Osteoblast (primary cell): ENCODE measurements at regions not wholly inside any gene's neighbourhood (a gene's known extent, or its start where the extent isn't known, plus 50 kb on each side); places are given as distances from the start of the nearest gene placed in this dataset.
"Not testable (repeated sequence)": the region's sequence is repeated elsewhere in the genome, so short reads cannot be mapped to it uniquely, and the experiment has no call there.

Experiments
- DNase-seq: peaks from one replicate; pipeline ENCODE4 v3.0.0; 2011; ENCODE audit warnings: low spot score, mixed read lengths; ENCODE audit not compliant: insufficient read length; ENCODE audit errors: missing footprints
- H2AFZ ChIP-seq: 2 replicates; pipeline ENCODE4 v1.6.0; 2011; ENCODE audit warnings: mild to moderate bottlenecking, low read length
- H3K27ac ChIP-seq: 2 replicates; pipeline ENCODE4 v1.5.1; 2011; ENCODE audit warnings: mild to moderate bottlenecking, low read depth, low read length, moderate library complexity
- H3K27me3 ChIP-seq: 2 replicates; pipeline ENCODE4 v1.6.0; 2012; ENCODE audit warnings: mild to moderate bottlenecking, control low read depth, inconsistent platforms, low read length, moderate library complexity; ENCODE audit not compliant: insufficient read depth
- H3K36me3 ChIP-seq: 2 replicates; pipeline ENCODE4 v1.5.1; 2011; ENCODE audit warnings: mild to moderate bottlenecking, low read length, control low read depth, moderate library complexity; ENCODE audit not compliant: insufficient read depth
- H3K4me1 ChIP-seq: 2 replicates; pipeline ENCODE4 v1.5.1; 2011; ENCODE audit warnings: mild to moderate bottlenecking, low read length, control low read depth, moderate library complexity; ENCODE audit not compliant: insufficient read depth
- H3K4me2 ChIP-seq: 2 replicates; pipeline ENCODE4 v1.6.0; 2011; ENCODE audit warnings: mild to moderate bottlenecking, low read length; ENCODE audit not compliant: insufficient read depth
- H3K4me3 ChIP-seq: fragments of 200-600 bp; sonication (generic); 3 replicates; pipeline ENCODE4 v1.5.1; 2012; ENCODE audit warnings: mild to moderate bottlenecking, low read length, inconsistent platforms; ENCODE audit not compliant: insufficient read depth
- H3K79me2 ChIP-seq: 2 replicates; pipeline ENCODE4 v1.6.0; 2012; ENCODE audit warnings: mild to moderate bottlenecking, low read length, control low read depth, inconsistent platforms; ENCODE audit not compliant: insufficient read depth
- H3K9me3 ChIP-seq: 2 replicates; pipeline ENCODE4 v1.5.1; 2011; ENCODE audit warnings: low read depth, low read length, control low read depth
- H4K20me1 ChIP-seq: 2 replicates; pipeline ENCODE4 v1.6.0; 2012; ENCODE audit warnings: mild to moderate bottlenecking, low read length, control low read depth; ENCODE audit not compliant: insufficient read depth
- TF ChIP-seq, protein P1 (sequence below): IDR thresholded peaks from 2 replicates; pipeline ENCODE4 v1.5.1; 2011; ENCODE audit warnings: mild to moderate bottlenecking, low read depth, low read length, moderate library complexity; ENCODE audit errors: extremely low read depth

GRCh38 chr20:23295934-23296333 is 54.7 kb upstream of the NXT1 start:
- H3K4me1 ChIP-seq, result no peaks in the 10 kb centered on the region
- H3K27me3 ChIP-seq, result peaks cover 35% of the 10 kb centered on the region
- H3K4me3 ChIP-seq, result no peak overlapping the region
- no peaks in the 10 kb centered on the region for H3K9me3 ChIP-seq
- DNase-seq, result no peak
- no peaks in the 10 kb centered on the region for H3K79me2 ChIP-seq
- no peaks in the 10 kb centered on the region for H3K36me3 ChIP-seq
- no peak overlapping the region for H2AFZ ChIP-seq
- TF ChIP-seq, protein P1, sequence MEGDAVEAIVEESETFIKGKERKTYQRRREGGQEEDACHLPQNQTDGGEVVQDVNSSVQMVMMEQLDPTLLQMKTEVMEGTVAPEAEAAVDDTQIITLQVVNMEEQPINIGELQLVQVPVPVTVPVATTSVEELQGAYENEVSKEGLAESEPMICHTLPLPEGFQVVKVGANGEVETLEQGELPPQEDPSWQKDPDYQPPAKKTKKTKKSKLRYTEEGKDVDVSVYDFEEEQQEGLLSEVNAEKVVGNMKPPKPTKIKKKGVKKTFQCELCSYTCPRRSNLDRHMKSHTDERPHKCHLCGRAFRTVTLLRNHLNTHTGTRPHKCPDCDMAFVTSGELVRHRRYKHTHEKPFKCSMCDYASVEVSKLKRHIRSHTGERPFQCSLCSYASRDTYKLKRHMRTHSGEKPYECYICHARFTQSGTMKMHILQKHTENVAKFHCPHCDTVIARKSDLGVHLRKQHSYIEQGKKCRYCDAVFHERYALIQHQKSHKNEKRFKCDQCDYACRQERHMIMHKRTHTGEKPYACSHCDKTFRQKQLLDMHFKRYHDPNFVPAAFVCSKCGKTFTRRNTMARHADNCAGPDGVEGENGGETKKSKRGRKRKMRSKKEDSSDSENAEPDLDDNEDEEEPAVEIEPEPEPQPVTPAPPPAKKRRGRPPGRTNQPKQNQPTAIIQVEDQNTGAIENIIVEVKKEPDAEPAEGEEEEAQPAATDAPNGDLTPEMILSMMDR, result no peak
- H3K4me2 ChIP-seq, result no peak overlapping the region
- no peaks in the 10 kb centered on the region for H4K20me1 ChIP-seq
- no peak overlapping the region for H3K27ac ChIP-seq

DNA sequence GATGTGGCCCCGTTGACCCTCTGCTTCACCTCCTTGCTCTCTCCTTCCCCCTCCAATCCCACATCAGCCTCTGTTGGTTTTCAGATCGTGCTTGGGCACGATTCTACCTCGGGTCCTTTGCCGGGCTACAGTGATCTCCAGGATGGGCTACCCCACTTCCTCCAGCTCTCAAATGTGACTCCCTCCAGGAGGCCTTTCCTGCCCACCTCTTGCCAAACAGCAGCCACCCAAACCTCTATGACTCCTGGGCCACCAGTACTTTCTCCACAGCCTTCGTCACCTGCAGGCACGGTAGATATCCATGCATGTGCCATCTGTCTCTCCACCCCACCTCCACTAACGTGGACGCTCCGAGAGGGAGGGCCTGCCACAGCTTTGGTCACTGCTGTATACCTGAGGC is 55.9 kb upstream of the NXT1 start:
- H3K79me2 ChIP-seq, result no peaks in the 10 kb centered on the region
- peaks cover 41% of the 10 kb centered on the region for H3K27me3 ChIP-seq
- H3K36me3 ChIP-seq, result no peaks in the 10 kb centered on the region
- H3K4me2 ChIP-seq, result no peak overlapping the region
- no peaks in the 10 kb centered on the region for H3K9me3 ChIP-seq
- no peak for DNase-seq
- H4K20me1 ChIP-seq, result no peaks in the 10 kb centered on the region
- no peak overlapping the region for H2AFZ ChIP-seq
- H3K4me3 ChIP-seq, result no peak overlapping the region
- H3K4me1 ChIP-seq, result no peaks in the 10 kb centered on the region
- no peak overlapping the region for H3K27ac ChIP-seq
- TF ChIP-seq, protein P1, result no peak

DNA sequence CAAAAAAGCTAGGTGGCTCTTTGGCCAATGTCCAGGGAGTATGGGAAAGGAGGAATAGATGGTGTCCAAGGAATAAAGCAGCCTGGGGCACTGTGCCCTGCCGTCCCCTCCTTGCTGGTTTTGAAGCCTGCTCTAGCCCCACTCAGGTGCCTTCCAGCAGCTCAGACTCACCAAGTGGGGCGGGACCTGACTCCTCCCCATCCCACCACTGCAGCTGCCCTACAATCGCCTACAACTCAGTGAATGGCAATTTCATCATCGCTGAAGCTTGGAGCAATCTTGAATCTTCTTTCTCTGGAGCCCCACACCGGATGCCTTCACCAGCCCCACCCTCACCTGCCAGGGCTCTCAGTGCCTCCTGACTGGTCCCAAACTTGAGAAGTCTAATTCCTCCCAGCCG is 56.4 kb upstream of the NXT1 start:
- TF ChIP-seq, protein P1, result no peak
- no peak overlapping the region for H3K4me3 ChIP-seq
- H3K4me2 ChIP-seq, result no peak overlapping the region
- no peaks in the 10 kb centered on the region for H3K79me2 ChIP-seq
- H3K4me1 ChIP-seq, result no peaks in the 10 kb centered on the region
- H3K27ac ChIP-seq, result no peak overlapping the region
- H3K36me3 ChIP-seq, result no peaks in the 10 kb centered on the region
- H3K9me3 ChIP-seq, result no peaks in the 10 kb centered on the region
- DNase-seq, result no peak
- H4K20me1 ChIP-seq, result no peaks in the 10 kb centered on the region
- no peak overlapping the region for H2AFZ ChIP-seq
- peaks cover 46% of the 10 kb centered on the region for H3K27me3 ChIP-seq

DNA sequence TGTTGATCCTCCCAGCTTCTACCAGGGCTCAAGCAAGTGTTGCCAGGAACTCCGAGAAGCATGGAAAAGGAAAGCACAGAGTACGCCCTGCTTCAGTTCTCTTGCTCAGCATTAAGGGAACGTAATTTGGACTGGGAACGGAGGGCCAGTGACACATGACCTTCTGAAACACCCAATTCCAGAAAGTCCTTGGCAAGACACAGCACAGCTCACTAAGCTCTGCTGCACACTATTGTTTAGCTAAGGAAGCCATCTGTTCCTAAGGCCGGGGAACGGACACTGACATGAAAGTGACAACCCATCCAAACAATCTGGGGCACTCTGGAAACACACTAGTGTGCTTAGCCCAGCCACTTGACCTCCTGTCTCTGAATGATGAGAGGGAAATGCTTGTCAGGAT is 56.9 kb upstream of the NXT1 start:
- DNase-seq, result no peak
- H3K9me3 ChIP-seq, result no peaks in the 10 kb centered on the region

GRCh38 chr20:23292311-23292710 is 58.3 kb upstream of the NXT1 start:
- H3K27me3 ChIP-seq, result peaks cover 38% of the 10 kb centered on the region
- not testable (repeated sequence) for H3K79me2 ChIP-seq, H3K4me3 ChIP-seq, H3K9me3 ChIP-seq, H4K20me1 ChIP-seq, H3K36me3 ChIP-seq, H3K27ac ChIP-seq, DNase-seq, H3K4me2 ChIP-seq, H2AFZ ChIP-seq, H3K4me1 ChIP-seq

More for the DNA sequence above, 56.9 kb upstream of the NXT1 start:
- Histone ChIP-seq H3K36me3 (no peaks in the 10 kb centered on the region), H3K4me1 (no peaks in the 10 kb centered on the region), H3K27me3 (peaks cover 50% of the 10 kb centered on the region), H3K4me2 (no peak overlapping the region), H4K20me1 (no peaks in the 10 kb centered on the region), H3K27ac (no peak overlapping the region), H3K79me2 (no peaks in the 10 kb centered on the region), H2AFZ (no peak overlapping the region), H3K4me3 (no peak overlapping the region)
- TF ChIP-seq, protein P1, result no peak
